ENCODE measurements at regions not wholly inside any gene's neighbourhood (a gene's known extent, or its start where the extent isn't known, plus 50 kb on each side); places are given as distances from the start of the nearest gene placed in this dataset.

- TF ChIP-seq GATA2 (IDR thresholded peaks at IDR 0.05; ENCODE audit: low read depth, low read length) (no peak), GATA3 (IDR thresholded peaks at IDR 0.05; ENCODE audit: low read depth, low read length) (no peak)
Observed at GRCh38 chr12:77741974-77742517, 88.6 kb upstream of the NAV3 start.

Measured in SH-SY5Y (cell line).